Tibial artery (tissue), 4 donors: ENCODE measurements at regions not wholly inside any gene's neighbourhood (a gene's known extent, or its start where the extent isn't known, plus 50 kb on each side); places are given as distances from the start of the nearest gene placed in this dataset.

Source experiments
- DNase-seq, 2 donors: peaks; one replicate each; pipeline ENCODE4 v3.0.0-alpha.2; 2019
- H3K27ac ChIP-seq, 2 donors: fragments of 200-600 bp; sonication (generic) in 1 of 2; 1 replicate in 1 of 2; 2 replicates in 1 of 2; pipeline ENCODE4 v1.5.1; 2018 to 2019; ENCODE audit warnings: mild to moderate bottlenecking in 1 of 2
- H3K27me3 ChIP-seq, 2 donors: fragments of 200-600 bp; sonication (generic) in 1 of 2; one replicate each; pipeline versions ENCODE4 v1.5.1 to v1.6.0; 2016 to 2019
- H3K36me3 ChIP-seq, 3 donors: fragments of 200-600 bp; sonication (generic) in 2 of 3; one replicate each; pipeline ENCODE4 v1.5.1; 2016 to 2019; ENCODE audit warnings: mild to moderate bottlenecking in 2 of 3
- H3K4me1 ChIP-seq, 4 donors: fragments of 200-600 bp; sonication (generic) in 2 of 4; 1 replicate in 3 of 4; 2 replicates in 1 of 4; pipeline ENCODE4 v1.5.1; 2016 to 2019
- H3K4me3 ChIP-seq, 2 donors: fragments of 200-600 bp; sonication (generic) in 1 of 2; 1 replicate in 1 of 2; 2 replicates in 1 of 2; pipeline ENCODE4 v1.5.1; 2018 to 2019; ENCODE audit warnings: mild to moderate bottlenecking in 2 of 2
- H3K9me3 ChIP-seq, 3 donors: fragments of 200-600 bp; sonication (generic) in 1 of 3; one replicate each; pipeline ENCODE4 v1.5.1; 2016 to 2019
- intact Hi-C: fragments of 100-400 bp; cut with DNase I; formaldehyde crosslinking; loops from one replicate; pipeline ENCODE4 v1.15.0; 2023; ENCODE audit warnings: low total_unique reads
- TF ChIP-seq, protein P1 (sequence below), 2 experiments: fragments of 200-600 bp in 1 of 2; fragments of 450-650 bp in 1 of 2; IDR thresholded peaks; one replicate each; pipeline ENCODE4 v1.5.1; 2017 to 2019; ENCODE audit warnings: antibody characterized with exemption in 2 of 2, mild to moderate bottlenecking in 1 of 2, moderate library complexity in 1 of 2

DNA sequence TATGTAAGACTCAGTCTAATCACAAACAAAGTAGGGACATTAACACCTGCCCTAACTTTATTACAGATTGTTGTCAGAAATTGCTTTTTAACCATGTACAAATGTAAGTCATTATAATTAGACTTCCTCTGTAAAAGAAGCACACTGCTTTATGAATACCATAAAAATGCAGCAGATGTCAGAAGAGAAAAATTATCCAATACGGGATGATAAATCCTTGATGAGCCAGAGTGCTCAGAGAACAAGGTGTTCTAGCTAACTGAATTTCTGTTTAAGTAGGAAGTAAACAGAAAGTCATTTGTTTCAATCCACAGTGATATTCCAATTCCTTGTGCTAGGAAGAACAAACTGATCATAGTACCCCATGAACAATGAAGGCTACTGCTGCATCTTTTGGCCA is 54.6 kb upstream of the BMPER start:
- TF ChIP-seq, protein P1, sequence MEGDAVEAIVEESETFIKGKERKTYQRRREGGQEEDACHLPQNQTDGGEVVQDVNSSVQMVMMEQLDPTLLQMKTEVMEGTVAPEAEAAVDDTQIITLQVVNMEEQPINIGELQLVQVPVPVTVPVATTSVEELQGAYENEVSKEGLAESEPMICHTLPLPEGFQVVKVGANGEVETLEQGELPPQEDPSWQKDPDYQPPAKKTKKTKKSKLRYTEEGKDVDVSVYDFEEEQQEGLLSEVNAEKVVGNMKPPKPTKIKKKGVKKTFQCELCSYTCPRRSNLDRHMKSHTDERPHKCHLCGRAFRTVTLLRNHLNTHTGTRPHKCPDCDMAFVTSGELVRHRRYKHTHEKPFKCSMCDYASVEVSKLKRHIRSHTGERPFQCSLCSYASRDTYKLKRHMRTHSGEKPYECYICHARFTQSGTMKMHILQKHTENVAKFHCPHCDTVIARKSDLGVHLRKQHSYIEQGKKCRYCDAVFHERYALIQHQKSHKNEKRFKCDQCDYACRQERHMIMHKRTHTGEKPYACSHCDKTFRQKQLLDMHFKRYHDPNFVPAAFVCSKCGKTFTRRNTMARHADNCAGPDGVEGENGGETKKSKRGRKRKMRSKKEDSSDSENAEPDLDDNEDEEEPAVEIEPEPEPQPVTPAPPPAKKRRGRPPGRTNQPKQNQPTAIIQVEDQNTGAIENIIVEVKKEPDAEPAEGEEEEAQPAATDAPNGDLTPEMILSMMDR (IDR thresholded peaks at IDR 0.05): no peak
- Histone ChIP-seq H3K9me3 (no peaks in the 10 kb centered on the region), H3K27ac (no peak overlapping the region), H3K27me3 (no peaks in the 10 kb centered on the region), H3K4me1 (peaks cover 0 to 7% (median 0%) of the 10 kb centered on the region in 4 donors), H3K4me3 (no peak overlapping the region), H3K36me3 (no peaks in the 10 kb centered on the region)
- no peak for DNase-seq
- intact Hi-C loops: no loop called here

- no peak overlapping the region for H3K27ac ChIP-seq
- H3K36me3 ChIP-seq: no peaks in the 10 kb centered on the region
- intact Hi-C loops: no loop called here
- H3K9me3 ChIP-seq: no peaks in the 10 kb centered on the region
- H3K27me3 ChIP-seq: no peaks in the 10 kb centered on the region
- TF ChIP-seq, protein P1 (IDR thresholded peaks at IDR 0.05): no peak
- no peak overlapping the region for H3K4me3 ChIP-seq
- no peaks in the 10 kb centered on the region for H3K4me1 ChIP-seq
- no peak for DNase-seq
Measured at GRCh38 chr7:33852838-33853237, 52.5 kb upstream of the BMPER start.

GRCh38 chr7:33853361-33854062 is 51.8 kb upstream of the BMPER start:
- H3K27ac ChIP-seq: no peak overlapping the region
- no peaks in the 10 kb centered on the region for H3K4me1 ChIP-seq

DNA sequence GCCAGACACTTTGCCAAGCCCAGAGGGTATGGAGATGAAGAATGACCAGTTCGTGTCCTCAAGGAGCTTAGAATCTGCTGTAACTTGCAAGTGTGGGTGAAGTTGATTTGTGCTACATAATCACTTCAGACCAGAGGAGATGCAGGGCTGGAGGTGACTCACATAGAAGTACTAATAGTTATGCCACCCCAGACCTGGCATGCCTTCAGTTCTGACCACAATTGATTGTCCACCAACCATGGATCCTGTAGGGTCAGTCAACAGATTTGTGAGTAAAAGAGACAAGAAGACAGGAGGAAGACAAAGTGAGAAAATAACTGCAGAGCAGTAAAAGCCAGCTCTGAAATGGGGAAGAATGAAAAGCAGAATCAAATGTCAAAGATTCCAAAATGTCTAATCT is 51.2 kb upstream of the BMPER start:
- no peaks in the 10 kb centered on the region for H3K4me1 ChIP-seq
- no peak overlapping the region for H3K27ac ChIP-seq
- intact Hi-C loops: no loop called here
- no peak for DNase-seq
- H3K9me3 ChIP-seq: no peaks in the 10 kb centered on the region
- H3K4me3 ChIP-seq: no peak overlapping the region
- TF ChIP-seq, protein P1 (IDR thresholded peaks at IDR 0.05): no peak
- no peaks in the 10 kb centered on the region for H3K36me3 ChIP-seq
- no peaks in the 10 kb centered on the region for H3K27me3 ChIP-seq

More at GRCh38 chr7:33853361-33854062, 51.8 kb upstream of the BMPER start:
- H3K9me3 ChIP-seq: no peaks in the 10 kb centered on the region
- DNase-seq: no peak
- TF ChIP-seq, protein P1 (IDR thresholded peaks at IDR 0.05): no peak
- intact Hi-C loops: no loop called here
- H3K27me3 ChIP-seq: no peaks in the 10 kb centered on the region
- no peak overlapping the region for H3K4me3 ChIP-seq
- H3K36me3 ChIP-seq: no peaks in the 10 kb centered on the region

DNA sequence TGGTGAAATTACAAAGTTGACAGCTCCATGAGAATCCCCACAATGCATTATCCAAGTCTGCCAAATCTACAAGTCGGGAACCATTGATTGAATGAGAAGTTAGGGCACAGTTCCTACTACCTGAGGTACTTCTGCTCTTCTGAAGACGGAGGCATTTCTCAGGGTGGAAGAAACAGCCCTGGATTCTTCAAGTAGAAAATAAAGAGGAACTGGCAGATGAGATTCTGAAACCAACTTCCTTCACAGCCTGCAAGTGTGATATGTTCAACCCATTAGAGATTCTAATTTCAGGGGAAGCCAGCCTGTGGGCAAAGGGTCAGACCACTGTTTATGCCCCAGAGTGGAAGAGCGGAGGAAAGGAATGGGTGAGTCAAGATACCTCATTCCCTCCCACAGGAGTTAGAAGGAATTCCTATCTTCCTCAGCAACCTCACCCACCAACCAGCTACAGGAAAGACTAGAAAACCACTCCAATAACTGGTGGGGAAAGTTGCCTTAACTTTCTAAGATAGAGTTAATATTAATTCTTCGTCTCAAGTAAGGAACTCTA is 50.5 kb upstream of the BMPER start:
- Histone ChIP-seq H3K4me3 (no peak overlapping the region), H3K27me3 (no peaks in the 10 kb centered on the region), H3K36me3 (no peaks in the 10 kb centered on the region), H3K9me3 (no peaks in the 10 kb centered on the region), H3K4me1 (no peaks in the 10 kb centered on the region), H3K27ac (no peak overlapping the region)
- TF ChIP-seq, protein P1 (IDR thresholded peaks at IDR 0.05): no peak
- intact Hi-C loops: no loop called here
- DNase-seq: no peak
